ENCODE measurements at regions not wholly inside any gene's neighbourhood (a gene's known extent, or its start where the extent isn't known, plus 50 kb on each side); places are given as distances from the start of the nearest gene placed in this dataset.
"Not testable (repeated sequence)": the region's sequence is repeated elsewhere in the genome, so short reads cannot be mapped to it uniquely, and the experiment has no call there.

- no peak for DNase-seq (ENCODE audit: low read depth, low spot score)
These were observed 234.7 kb upstream of the MAF start for GRCh38 chr16:79835194-79835593.

- no peak for DNase-seq (ENCODE audit: low read depth, low spot score)
These were observed 234.2 kb upstream of the MAF start for GRCh38 chr16:79834720-79835119.

- not testable (repeated sequence) for DNase-seq (ENCODE audit: low read depth, low spot score)
These were observed 233.5 kb upstream of the MAF start for GRCh38 chr16:79834003-79834402.

GRCh38 chr16:79833559-79833958 lies 233.0 kb upstream of the MAF start:
- DNase-seq (ENCODE audit: low read depth, low spot score), result no peak

- peak; percentile 55 for DNase-seq (ENCODE audit: low read depth, low spot score)
These were observed 226.4 kb upstream of the MAF start for GRCh38 chr16:79826732-79827475.

GRCh38 chr16:79825002-79825401 lies 224.5 kb upstream of the MAF start:
- DNase-seq (ENCODE audit: low read depth, low spot score), result no peak

GRCh38 chr16:79823639-79824038 lies 223.1 kb upstream of the MAF start:
- no peak for DNase-seq (ENCODE audit: low read depth, low spot score)

GRCh38 chr16:79821911-79822310 lies 221.4 kb upstream of the MAF start:
- DNase-seq (ENCODE audit: low read depth, low spot score), result no peak

GRCh38 chr16:79816081-79816497 lies 215.6 kb upstream of the MAF start:
- no peak for DNase-seq (ENCODE audit: low read depth, low spot score)

GRCh38 chr16:79815049-79815448 lies 214.5 kb upstream of the MAF start:
- no peak for DNase-seq (ENCODE audit: low read depth, low spot score)

- no peak for DNase-seq (ENCODE audit: low read depth, low spot score)
These were observed 213.6 kb upstream of the MAF start for GRCh38 chr16:79814124-79814523.

- DNase-seq (ENCODE audit: low read depth, low spot score), result no peak
These were observed 211.0 kb upstream of the MAF start for GRCh38 chr16:79811541-79811940.

GRCh38 chr16:79810449-79811189 lies 210.1 kb upstream of the MAF start:
- DNase-seq (ENCODE audit: low read depth, low spot score), result no peak

GRCh38 chr16:79809376-79809775 lies 208.8 kb upstream of the MAF start:
- DNase-seq (ENCODE audit: low read depth, low spot score), result no peak

GRCh38 chr16:79808731-79809130 lies 208.2 kb upstream of the MAF start:
- DNase-seq (ENCODE audit: low read depth, low spot score), result no peak

- DNase-seq (ENCODE audit: low read depth, low spot score), result no peak
These were observed 206.2 kb upstream of the MAF start for GRCh38 chr16:79806757-79807156.

- DNase-seq (ENCODE audit: low read depth, low spot score), result no peak
These were observed 205.1 kb upstream of the MAF start for GRCh38 chr16:79805621-79806020.

- no peak for DNase-seq (ENCODE audit: low read depth, low spot score)
These were observed 201.1 kb upstream of the MAF start for GRCh38 chr16:79801646-79802045.

GRCh38 chr16:79800016-79800608 lies 199.6 kb upstream of the MAF start:
- no peak for DNase-seq (ENCODE audit: low read depth, low spot score)

GRCh38 chr16:79798416-79799053 lies 198.0 kb upstream of the MAF start:
- DNase-seq (ENCODE audit: low read depth, low spot score), result no peak

GRCh38 chr16:79797486-79797885 lies 196.9 kb upstream of the MAF start:
- DNase-seq (ENCODE audit: low read depth, low spot score), result no peak

- no peak for DNase-seq (ENCODE audit: low read depth, low spot score)
These were observed 195.0 kb upstream of the MAF start for GRCh38 chr16:79795556-79795955.

All from brain pericyte (primary cell).